Endothelial cell of umbilical vein (primary cell): ENCODE measurements at regions not wholly inside any gene's neighbourhood (a gene's known extent, or its start where the extent isn't known, plus 50 kb on each side); places are given as distances from the start of the nearest gene placed in this dataset.

Source experiments
- BruUV-seq: library from RNA; stranded (reverse); fragments of 400-500 nt; replicated peaks from 2 replicates; lab custom pipeline; 2021; lab: Mats Ljungman, UMichigan
- CTCF ChIA-PET: fragments of 300-600, 350-600 bp; sonication (Branson Sonifier 250); formaldehyde crosslinking; loops from one replicate; lab custom pipeline; 2021; ENCODE audit warnings: antibody characterized with exemption, inconsistent platforms; lab: Charles Lee
- POLR2A ChIA-PET: fragments of 300-600, 350-600 bp; sonication (Branson Sonifier 250); formaldehyde crosslinking; loops from one replicate; lab custom pipeline; 2021; ENCODE audit warnings: antibody characterized with exemption, inconsistent platforms; lab: Charles Lee
- DNase-seq: peaks from one replicate; pipeline ENCODE4 v3.0.0-alpha.2; 2011; ENCODE audit warnings: low read depth, low spot score
- FAIRE-seq: peaks from 2 replicates; lab custom pipeline; 2011; peaks lifted over from hg19 to GRCh38; lab: Jason Lieb, UNC
- H2AFZ ChIP-seq: 2 replicates; pipeline ENCODE4 v1.6.0; 2012; ENCODE audit warnings: low read depth, low read length, control low read depth, inconsistent platforms
- H3K27ac ChIP-seq: 2 replicates; pipeline ENCODE4 v1.5.1; 2011; ENCODE audit warnings: low read depth, mild to moderate bottlenecking, control low read depth, low read length, moderate library complexity; ENCODE audit not compliant: insufficient read depth
- H3K27me3 ChIP-seq, 2 experiments: 2 replicates each; pipeline versions ENCODE4 v1.6.0 to v1.6.1; 2011; ENCODE audit warnings: low read length in 2 of 2, mixed read lengths in 1 of 2; ENCODE audit not compliant: control insufficient read depth in 2 of 2, insufficient read depth in 2 of 2
- H3K36me3 ChIP-seq, 2 experiments: 2 replicates in 1 of 2; 3 replicates in 1 of 2; pipeline ENCODE4 v1.5.1; 2011; ENCODE audit warnings: low read length in 2 of 2, mild to moderate bottlenecking in 1 of 2, moderate library complexity in 1 of 2; ENCODE audit not compliant: control insufficient read depth in 2 of 2, insufficient read depth in 2 of 2; ENCODE audit errors: extremely low read depth in 1 of 2
- H3K4me1 ChIP-seq: 3 replicates; pipeline ENCODE4 v1.5.1; 2011; ENCODE audit warnings: mild to moderate bottlenecking, low read length; ENCODE audit not compliant: control insufficient read depth, insufficient read depth; ENCODE audit errors: extremely low read depth
- H3K4me2 ChIP-seq: 2 replicates; pipeline ENCODE4 v1.6.1; 2011; ENCODE audit warnings: low read length, control low read depth, mixed read lengths; ENCODE audit not compliant: insufficient read depth
- H3K4me3 ChIP-seq, 3 experiments: fragments of 200-600 bp in 1 of 3; sonication (generic), shearing (Covaris generic) in 1 of 3; replicated peaks in 1 of 3; 2 replicates each; pipeline ENCODE4 v1.5.1; 2011 to 2016; ENCODE audit warnings: control low read depth in 3 of 3, low read length in 3 of 3, mild to moderate bottlenecking in 2 of 3, inconsistent platforms in 1 of 3, low read depth in 1 of 3, moderate library complexity in 1 of 3; ENCODE audit not compliant: insufficient read depth in 1 of 3
- H3K79me2 ChIP-seq: 2 replicates; pipeline ENCODE4 v1.6.0; 2012; ENCODE audit warnings: low read length, inconsistent platforms; ENCODE audit not compliant: control insufficient read depth, insufficient read depth
- H3K9ac ChIP-seq: replicated peaks from 2 replicates; pipeline ENCODE3; 2011; ENCODE audit warnings: low read length, control low read depth; ENCODE audit not compliant: insufficient read depth; ENCODE audit errors: extremely low read depth
- H3K9me1 ChIP-seq: replicated peaks from 3 replicates; pipeline ENCODE4 v1.6.0; 2011; ENCODE audit warnings: mild to moderate bottlenecking, low read length; ENCODE audit not compliant: control insufficient read depth, insufficient read depth; ENCODE audit errors: extremely low read depth
- H3K9me3 ChIP-seq: replicated peaks from 2 replicates; pipeline ENCODE4 v1.5.1; 2012; ENCODE audit warnings: low read length, inconsistent platforms; ENCODE audit not compliant: control insufficient read depth, insufficient read depth
- H4K20me1 ChIP-seq: replicated peaks from 2 replicates; pipeline ENCODE3; 2011; ENCODE audit warnings: mild to moderate bottlenecking, low read length; ENCODE audit not compliant: control insufficient read depth, insufficient read depth; ENCODE audit errors: extremely low read depth
- EZH2 ChIP-seq: IDR thresholded peaks from 2 replicates; pipeline ENCODE4 v1.6.1; 2012; ENCODE audit warnings: borderline replicate concordance, low read depth, mild to moderate bottlenecking, moderate library complexity, low read length, inconsistent platforms; ENCODE audit not compliant: severe bottlenecking
- FOS ChIP-seq: IDR thresholded peaks from 2 replicates; pipeline ENCODE4 v1.6.1; 2011; ENCODE audit warnings: mild to moderate bottlenecking, low read length, moderate library complexity, borderline replicate concordance; ENCODE audit not compliant: insufficient read depth
- GATA2 ChIP-seq: IDR thresholded peaks from 2 replicates; pipeline ENCODE4 v1.7.0; 2011; ENCODE audit warnings: low read depth, mild to moderate bottlenecking, moderate library complexity, mixed read lengths, low read length; ENCODE audit not compliant: insufficient read length, insufficient read depth
- JUN ChIP-seq: IDR thresholded peaks from 2 replicates; pipeline ENCODE4 v1.6.1; 2011; ENCODE audit warnings: borderline replicate concordance, low read depth; ENCODE audit not compliant: insufficient read length, insufficient read depth
- MYC ChIP-seq: IDR thresholded peaks from one replicate; pipeline ENCODE4 v1.6.1; 2011; ENCODE audit warnings: mild to moderate bottlenecking, low read depth, low read length
- POLR2A ChIP-seq: IDR thresholded peaks from 2 replicates; pipeline ENCODE4 v1.6.1; 2012; ENCODE audit warnings: low read depth, mild to moderate bottlenecking, control low read depth, low read length
- POLR2AphosphoS5 ChIP-seq: IDR thresholded peaks from 2 replicates; pipeline ENCODE4 v1.6.1; 2012; ENCODE audit warnings: low read depth, mild to moderate bottlenecking, control low read depth, low read length, moderate library complexity; ENCODE audit not compliant: insufficient read depth
- dilution Hi-C: fragments of 300-500 bp; cut with MboI; formaldehyde crosslinking; loops from one replicate; pipeline ENCODE4 v1.15.0; 2019; ENCODE audit warnings: low sequenced_read_pairs; ENCODE audit not compliant: extremely low pct_ligation_motif_present
- intact Hi-C: fragments of 100-400 bp; cut with micrococcal nuclease; formaldehyde crosslinking; loops from one replicate; pipeline ENCODE4 v1.10.0; 2022
- TF ChIP-seq, protein P1 (sequence below): IDR thresholded peaks from 2 replicates; pipeline ENCODE4 v1.6.1; 2011; ENCODE audit not compliant: insufficient read depth, insufficient read length
- TF ChIP-seq, protein P2 (sequence below), 2 donors: IDR thresholded peaks; 1 replicate in 1 of 2; 2 replicates in 1 of 2; pipeline ENCODE4 v1.5.1; 2011; ENCODE audit warnings: low read length in 2 of 2, mild to moderate bottlenecking in 2 of 2, moderate library complexity in 2 of 2, control low read depth in 1 of 2, inconsistent platforms in 1 of 2, low read depth in 1 of 2; ENCODE audit not compliant: insufficient read depth in 1 of 2; ENCODE audit errors: extremely low read depth in 1 of 2

DNA sequence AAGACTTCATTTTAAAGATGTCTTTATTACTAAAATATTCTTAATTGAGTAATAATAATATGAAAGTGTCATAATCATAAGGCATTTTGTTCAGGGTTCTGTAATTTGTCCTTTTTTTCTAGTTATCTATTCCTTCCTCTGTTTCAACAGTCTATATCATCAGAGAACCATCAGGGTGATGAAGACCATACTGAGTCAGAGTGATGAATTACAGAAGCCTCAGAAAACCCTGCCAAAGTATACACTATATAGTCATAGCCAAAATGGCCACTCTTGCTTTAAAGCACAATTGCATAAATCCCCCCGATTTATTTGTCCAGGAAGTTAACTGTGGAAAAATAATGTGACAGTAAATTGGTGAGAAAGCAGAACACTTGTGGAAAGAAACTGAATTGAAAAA is 735.0 kb downstream of the EPHA7 start:
- Histone ChIP-seq H3K27me3 (no peaks in the 10 kb centered on the region), H3K9ac (no peak overlapping the region), H3K79me2 (no peaks in the 10 kb centered on the region), H3K4me3 (no peak overlapping the region), H4K20me1 (no peaks in the 10 kb centered on the region), H3K4me2 (no peak overlapping the region), H3K27ac (no peak overlapping the region), H3K4me1 (no peaks in the 10 kb centered on the region), H3K9me1 (no peaks in the 10 kb centered on the region), H2AFZ (no peak overlapping the region), H3K9me3 (no peaks in the 10 kb centered on the region), H3K36me3 (no peaks in the 10 kb centered on the region)
- POLR2A ChIA-PET: no interaction called here
- TF ChIP-seq FOS (no peak), GATA2 (no peak)
- no TSS peak for BruUV-seq
- intact Hi-C loops: no loop called here
- DNase-seq (no peak), FAIRE-seq (no peak)
- dilution Hi-C loops: no loop called here
- CTCF ChIA-PET: no interaction called here

DNA sequence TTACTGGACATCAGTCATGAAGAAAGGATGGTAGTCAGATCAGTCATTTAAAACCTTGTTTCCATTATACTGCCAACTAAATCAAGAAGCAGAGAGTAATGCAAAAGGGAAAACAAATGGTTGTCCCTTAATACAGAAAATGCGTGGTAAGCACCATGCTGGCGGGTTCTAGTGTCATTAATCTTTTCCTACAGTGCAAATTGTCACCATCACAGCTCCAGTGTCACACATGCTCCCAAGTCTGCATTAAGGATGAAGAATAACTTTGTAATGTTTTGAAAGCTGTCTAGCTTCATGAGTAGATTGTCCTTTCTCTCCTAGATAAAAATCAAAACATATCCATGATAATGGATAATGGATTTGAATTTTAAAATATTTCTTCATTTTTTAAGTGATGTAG is 735.6 kb downstream of the EPHA7 start:
- no TSS peak for BruUV-seq
- Histone ChIP-seq H2AFZ (no peak overlapping the region), H3K9me3 (no peaks in the 10 kb centered on the region), H3K4me1 (no peaks in the 10 kb centered on the region), H3K27ac (no peak overlapping the region), H3K79me2 (no peaks in the 10 kb centered on the region), H4K20me1 (no peaks in the 10 kb centered on the region), H3K27me3 (no peaks in the 10 kb centered on the region), H3K36me3 (no peaks in the 10 kb centered on the region), H3K9me1 (no peaks in the 10 kb centered on the region), H3K4me3 (no peak overlapping the region), H3K9ac (no peak overlapping the region), H3K4me2 (no peak overlapping the region)
- TF ChIP-seq, protein P1, sequence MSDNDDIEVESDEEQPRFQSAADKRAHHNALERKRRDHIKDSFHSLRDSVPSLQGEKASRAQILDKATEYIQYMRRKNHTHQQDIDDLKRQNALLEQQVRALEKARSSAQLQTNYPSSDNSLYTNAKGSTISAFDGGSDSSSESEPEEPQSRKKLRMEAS: no peak
- TF ChIP-seq MYC: no peak
- TF ChIP-seq POLR2AphosphoS5: no peak
- no peak for TF ChIP-seq EZH2
- no peak for TF ChIP-seq POLR2A
- no peak for TF ChIP-seq FOS
- TF ChIP-seq, protein P2, sequence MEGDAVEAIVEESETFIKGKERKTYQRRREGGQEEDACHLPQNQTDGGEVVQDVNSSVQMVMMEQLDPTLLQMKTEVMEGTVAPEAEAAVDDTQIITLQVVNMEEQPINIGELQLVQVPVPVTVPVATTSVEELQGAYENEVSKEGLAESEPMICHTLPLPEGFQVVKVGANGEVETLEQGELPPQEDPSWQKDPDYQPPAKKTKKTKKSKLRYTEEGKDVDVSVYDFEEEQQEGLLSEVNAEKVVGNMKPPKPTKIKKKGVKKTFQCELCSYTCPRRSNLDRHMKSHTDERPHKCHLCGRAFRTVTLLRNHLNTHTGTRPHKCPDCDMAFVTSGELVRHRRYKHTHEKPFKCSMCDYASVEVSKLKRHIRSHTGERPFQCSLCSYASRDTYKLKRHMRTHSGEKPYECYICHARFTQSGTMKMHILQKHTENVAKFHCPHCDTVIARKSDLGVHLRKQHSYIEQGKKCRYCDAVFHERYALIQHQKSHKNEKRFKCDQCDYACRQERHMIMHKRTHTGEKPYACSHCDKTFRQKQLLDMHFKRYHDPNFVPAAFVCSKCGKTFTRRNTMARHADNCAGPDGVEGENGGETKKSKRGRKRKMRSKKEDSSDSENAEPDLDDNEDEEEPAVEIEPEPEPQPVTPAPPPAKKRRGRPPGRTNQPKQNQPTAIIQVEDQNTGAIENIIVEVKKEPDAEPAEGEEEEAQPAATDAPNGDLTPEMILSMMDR (IDR thresholded peaks at IDR 0.05; ENCODE audit: extremely low read depth in 1 of 2, insufficient read depth in 1 of 2, low read depth in 1 of 2, low read length in 2 of 2): no peak
- no peak for TF ChIP-seq JUN
- TF ChIP-seq GATA2: no peak
- ChIA-PET CTCF (no interaction called here), POLR2A (no interaction called here)
- intact Hi-C loops (no loop called here), dilution Hi-C loops (no loop called here)
- no peak for DNase-seq
- no peak for FAIRE-seq
